ENCODE measurements at regions not wholly inside any gene's neighbourhood (a gene's known extent, or its start where the extent isn't known, plus 50 kb on each side); places are given as distances from the start of the nearest gene placed in this dataset.
"Not testable (repeated sequence)": the region's sequence is repeated elsewhere in the genome, so short reads cannot be mapped to it uniquely, and the experiment has no call there.

DNA sequence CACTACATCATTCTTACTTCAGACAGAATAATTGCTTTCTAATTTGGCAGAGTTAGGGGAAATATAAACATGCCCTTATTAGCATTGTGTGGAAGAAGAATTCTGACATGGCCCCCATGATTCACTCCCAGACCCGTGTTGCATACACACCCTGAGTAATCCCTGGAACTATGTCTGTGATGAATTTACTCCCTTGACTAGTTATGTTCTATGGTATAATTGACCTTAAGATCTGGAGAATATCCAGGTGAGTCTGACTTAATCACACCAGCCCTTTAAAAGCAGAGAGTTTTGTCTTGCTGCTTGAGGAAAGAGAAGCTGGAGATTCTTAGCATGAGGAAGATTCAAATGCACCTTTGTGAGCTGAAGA lies 262.9 kb downstream of the SOX4 start:
- DNase-seq = no peak

DNA sequence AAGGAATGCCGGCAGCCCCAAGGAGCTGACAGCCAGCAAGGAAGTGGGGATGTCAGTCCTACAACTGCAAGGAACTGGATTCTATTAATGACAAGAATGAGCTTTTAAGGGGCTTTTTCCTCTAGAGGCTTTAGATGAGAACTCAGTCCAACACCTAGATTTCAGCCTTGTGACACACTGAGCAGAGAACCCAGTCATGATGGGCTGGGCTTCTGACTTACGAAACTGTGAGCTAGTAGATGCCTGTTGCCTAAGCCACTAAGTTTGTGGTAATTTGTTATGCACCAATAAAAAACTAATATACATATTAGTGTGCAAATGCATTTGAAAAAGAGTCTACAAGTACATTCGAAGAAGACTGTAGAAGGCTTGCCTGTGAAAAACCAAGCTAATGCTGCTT lies 263.3 kb downstream of the SOX4 start:
- DNase-seq = peak; percentile 60

DNA sequence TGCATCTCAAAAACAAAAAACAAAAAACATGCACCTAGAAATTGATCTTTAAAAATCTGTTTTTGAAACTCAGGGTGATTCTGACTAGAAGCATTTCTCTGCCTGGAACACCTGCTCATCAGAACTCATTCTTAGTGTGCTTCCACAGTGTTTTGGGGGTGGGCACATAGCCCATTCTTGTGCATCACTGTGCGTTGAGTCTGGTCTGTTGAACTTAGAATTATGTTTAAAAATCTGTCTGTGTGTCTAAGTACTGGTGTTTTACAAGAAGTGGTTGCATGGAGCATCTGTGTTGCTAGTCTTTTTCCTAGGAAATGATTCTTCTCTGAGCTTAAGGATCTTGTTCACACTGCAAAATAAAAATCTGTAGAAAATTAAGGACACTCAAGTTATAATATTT lies 264.5 kb downstream of the SOX4 start:
- DNase-seq = no peak

DNA sequence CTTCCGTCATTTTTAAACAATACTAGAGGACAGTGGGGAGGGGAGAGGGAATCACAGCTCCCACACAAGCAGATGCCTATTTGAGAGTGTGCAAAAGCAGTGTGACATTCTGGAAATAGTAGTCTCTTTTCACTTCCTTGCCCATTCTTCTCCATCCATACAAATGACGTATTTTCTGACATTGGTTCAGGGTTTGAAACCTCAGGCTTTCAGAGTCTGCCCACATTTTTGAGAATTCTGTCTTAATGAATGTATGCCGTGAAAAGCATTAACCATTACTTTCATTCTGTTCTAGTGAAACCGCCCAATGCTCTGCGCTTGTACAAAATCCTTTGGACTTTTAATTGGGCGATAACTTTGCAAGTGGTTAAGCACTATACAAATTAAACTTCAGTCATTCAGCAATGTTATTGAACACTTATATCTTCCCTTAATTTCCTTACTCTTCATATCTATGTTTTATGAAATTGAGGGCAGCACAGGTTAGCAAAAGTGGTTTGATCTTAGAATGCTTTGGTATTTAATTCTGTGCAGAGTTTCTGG lies 265.7 kb downstream of the SOX4 start:
- DNase-seq = no peak

GRCh38 chr6:21861942-21862341 lies 268.4 kb downstream of the SOX4 start:
- no peak for DNase-seq

DNA sequence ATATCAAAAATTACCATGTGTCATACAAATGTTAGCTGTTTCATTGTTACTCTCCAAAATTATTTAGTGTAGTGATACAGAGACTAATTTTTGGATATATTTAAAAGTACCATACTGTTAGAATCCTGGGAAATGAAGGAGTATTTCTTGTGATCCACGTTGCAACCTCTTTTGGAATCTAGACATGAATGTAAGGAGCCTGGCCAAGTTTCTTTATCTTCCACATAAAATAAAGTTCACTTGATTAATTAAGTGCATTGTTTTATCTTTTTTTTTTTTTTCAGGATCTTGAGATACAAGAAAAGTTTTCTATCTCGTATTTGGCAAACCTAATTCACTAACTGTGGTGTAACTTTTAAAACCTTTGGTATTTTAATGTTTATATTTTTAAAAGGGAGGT lies 270.7 kb downstream of the SOX4 start:
- DNase-seq = no peak

DNA sequence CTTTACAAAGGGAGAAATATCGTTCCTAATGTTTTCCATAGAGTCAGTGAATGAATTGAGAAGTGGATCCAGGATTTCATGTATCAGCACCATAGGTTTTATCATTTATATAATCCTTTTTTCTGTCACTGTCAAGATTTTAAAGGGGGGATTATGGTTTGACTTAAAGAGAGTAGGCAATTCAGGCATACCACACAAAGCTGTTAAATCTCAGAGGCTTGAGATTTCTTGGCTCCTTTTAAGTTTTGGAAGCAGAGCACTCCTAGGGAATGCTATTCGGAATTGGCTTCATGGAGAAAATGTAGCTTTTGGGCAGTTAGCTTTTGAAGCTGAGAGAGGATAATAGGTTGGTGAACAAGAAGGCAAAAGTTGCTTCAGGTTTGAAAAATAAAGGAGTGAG lies 274.7 kb downstream of the SOX4 start:
- no peak for DNase-seq

DNA sequence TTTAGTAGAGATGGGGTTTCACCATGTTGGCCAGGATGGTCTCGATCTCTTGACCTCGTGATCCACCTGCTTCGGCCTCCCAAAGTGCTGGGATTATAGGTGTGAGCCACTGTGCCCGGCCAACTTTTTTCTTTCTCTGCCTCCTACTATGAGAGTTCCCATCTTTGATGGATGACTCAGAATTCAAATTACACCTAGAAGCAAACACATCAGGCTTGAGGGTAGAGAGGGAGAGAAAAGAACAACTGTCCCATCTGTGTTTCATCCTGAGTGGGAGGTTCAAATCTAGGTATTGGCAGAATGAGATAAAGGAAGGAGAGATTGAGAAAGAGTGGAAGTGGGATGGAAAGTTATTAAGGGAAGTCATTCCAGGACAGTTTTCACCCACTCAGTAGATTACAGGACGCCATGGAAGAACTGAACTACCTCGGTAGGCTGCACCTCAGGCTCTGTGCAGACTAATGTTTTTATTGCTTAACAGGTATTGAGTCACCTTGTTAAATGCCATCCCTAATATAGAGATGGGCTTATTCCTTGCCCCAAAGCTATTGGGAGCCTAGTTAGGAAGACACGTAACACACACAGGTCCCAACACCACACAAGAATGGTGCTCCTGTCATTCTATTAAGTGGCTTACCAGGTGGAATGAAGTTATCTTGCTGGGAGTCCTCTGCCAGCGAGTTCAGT lies 275.7 kb downstream of the SOX4 start:
- no peak for DNase-seq

- no peak for DNase-seq
Measured at GRCh38 chr6:21870076-21870730, 276.7 kb downstream of the SOX4 start.

DNA sequence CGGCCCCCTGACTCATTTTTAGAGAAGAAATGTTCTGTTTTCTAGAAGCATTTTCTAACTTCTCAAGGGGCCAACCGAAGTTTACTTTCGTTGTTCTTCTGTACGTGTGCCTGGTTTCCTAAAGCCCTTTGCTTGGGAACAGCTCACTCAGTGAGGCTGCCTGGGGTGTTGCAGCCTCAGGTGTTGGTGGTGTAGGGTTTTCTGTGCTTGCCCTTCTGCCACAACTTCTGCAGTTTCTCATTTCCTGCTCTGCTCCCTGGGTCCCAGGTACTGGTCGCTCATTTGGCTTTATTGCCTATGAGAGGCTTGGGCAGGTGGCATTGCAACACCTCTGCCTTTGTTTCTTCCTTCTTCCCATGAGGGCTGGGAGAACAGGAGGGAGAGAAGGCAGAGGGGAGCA lies 278.3 kb downstream of the SOX4 start:
- no peak for DNase-seq

GRCh38 chr6:21872749-21873148 lies 279.2 kb downstream of the SOX4 start:
- DNase-seq = no peak

- no peak for DNase-seq
Measured at GRCh38 chr6:21873562-21873961, 280.0 kb downstream of the SOX4 start.

- no peak for DNase-seq
Measured at GRCh38 chr6:21874372-21874771, 280.8 kb downstream of the SOX4 start.

DNA sequence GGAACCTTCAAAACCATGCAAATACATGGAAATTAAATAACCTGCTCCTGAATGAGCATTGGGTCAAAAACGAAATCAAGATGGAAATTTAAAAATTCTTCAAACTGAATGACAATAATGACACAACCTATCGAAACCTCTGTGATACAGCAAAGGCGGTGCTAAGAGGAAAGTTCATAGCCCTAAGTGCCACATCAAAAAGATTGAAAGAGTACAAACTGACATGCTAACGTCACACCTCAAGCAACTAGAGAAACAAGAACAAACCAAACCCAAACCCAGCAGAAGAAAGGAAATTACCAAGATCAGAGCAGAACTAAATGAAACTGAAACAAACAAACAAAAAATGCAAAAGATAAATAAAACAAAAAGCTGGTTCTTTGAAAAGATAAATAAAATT lies 283.5 kb downstream of the SOX4 start:
- DNase-seq = not testable (repeated sequence)

- not testable (repeated sequence) for DNase-seq
Measured at GRCh38 chr6:21880249-21880648, 286.7 kb downstream of the SOX4 start.

- no peak for DNase-seq
Measured at GRCh38 chr6:21881969-21882465, 288.5 kb downstream of the SOX4 start.

- no peak for DNase-seq
Measured at GRCh38 chr6:21883595-21884328, 290.2 kb downstream of the SOX4 start.

GRCh38 chr6:21885111-21885510 lies 291.6 kb downstream of the SOX4 start:
- DNase-seq = no peak

GRCh38 chr6:21885532-21886114 lies 292.1 kb downstream of the SOX4 start:
- DNase-seq = no peak

DNA sequence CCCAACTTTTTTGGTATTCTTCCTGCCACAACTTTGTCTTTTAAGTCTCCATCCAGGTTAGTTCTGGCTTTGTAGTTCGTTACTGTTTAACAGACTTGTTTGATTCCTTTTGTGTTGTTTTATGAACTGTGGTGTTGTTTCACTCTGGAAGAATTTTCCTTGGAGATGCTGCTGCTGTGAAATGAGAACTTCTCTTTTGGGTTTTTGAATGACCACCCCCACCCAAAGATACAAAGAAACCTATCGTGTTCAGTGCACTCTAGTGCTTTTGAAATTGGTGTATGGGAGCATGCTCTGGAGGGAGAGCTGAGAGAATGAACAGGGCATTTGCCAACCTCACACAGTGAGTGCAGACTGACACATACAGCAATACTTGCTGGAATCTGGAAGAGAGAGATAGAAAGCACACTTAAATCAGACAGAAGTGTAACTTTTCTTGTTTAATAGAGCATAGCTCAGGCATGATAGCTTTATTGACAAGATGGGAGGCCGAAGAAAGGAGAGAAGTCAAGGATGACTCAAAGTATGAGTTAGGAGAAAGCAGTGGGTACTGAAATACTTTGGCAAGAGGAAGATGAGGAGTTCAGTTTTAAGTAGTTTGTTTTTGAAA lies 293.1 kb downstream of the SOX4 start:
- no peak for DNase-seq

GRCh38 chr6:21887231-21888185 lies 294.0 kb downstream of the SOX4 start:
- no peak for DNase-seq

DNA sequence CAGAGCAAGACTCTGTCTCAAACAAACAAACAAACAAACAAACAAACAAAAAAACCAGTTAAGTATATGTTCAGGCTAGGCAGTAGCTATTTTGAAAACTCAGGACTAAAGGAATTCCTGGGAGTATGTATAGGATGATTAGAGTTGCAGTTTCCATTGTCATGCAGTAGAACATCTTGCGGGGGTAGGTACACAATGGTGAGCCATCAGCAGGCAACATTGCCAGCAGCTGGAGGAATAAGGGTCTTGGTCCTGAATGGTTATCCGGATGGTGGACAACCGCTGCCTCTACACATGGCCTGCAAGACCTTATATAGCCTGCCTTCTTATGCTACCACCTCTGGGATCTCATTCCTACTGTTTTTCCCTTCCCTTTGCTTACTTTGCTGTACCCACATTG lies 297.5 kb downstream of the SOX4 start:
- no peak for DNase-seq

All from MV-4-11 (cell line).